ENCODE measurements at regions not wholly inside any gene's neighbourhood (a gene's known extent, or its start where the extent isn't known, plus 50 kb on each side); places are given as distances from the start of the nearest gene placed in this dataset.
A peak's percentile ranks its signal among the peaks of the same experiment; 100 is the strongest.

DNA sequence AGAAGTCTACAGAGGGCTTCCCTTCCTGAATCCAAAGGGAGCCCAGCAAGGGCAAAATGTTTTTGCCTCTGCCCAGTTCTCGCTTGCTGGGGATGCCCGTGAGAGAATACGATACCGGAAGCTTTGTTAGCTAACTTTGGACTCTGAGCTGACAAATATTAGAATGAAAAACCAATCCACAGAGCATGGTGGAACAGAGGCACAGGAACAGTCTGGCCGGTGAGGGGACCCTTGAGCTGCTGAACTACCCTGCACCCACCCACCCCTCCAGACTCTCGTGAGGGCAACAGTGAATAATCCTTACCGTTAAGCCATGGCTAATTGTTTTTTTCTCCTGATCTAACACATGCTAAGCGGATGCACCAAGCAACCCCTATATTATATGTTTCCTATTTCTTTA lies 76.3 kb upstream of the AKT3 start:
- H3K27me3 ChIP-seq = peaks cover 0 to 13% (median 3%) of the 10 kb centered on the region in 7 donors
- ATAC-seq (peak in 1 of 8 donors; percentile 9), DNase-seq (no peak)
- intact Hi-C loops (cut with DNase I) = no loop called here
- H3K27ac ChIP-seq = no peak overlapping the region
- no peak overlapping the region for H3K4me3 ChIP-seq
- no peaks in the 10 kb centered on the region for H3K36me3 ChIP-seq
- H3K9me3 ChIP-seq = no peaks in the 10 kb centered on the region
- TF ChIP-seq, protein P1, sequence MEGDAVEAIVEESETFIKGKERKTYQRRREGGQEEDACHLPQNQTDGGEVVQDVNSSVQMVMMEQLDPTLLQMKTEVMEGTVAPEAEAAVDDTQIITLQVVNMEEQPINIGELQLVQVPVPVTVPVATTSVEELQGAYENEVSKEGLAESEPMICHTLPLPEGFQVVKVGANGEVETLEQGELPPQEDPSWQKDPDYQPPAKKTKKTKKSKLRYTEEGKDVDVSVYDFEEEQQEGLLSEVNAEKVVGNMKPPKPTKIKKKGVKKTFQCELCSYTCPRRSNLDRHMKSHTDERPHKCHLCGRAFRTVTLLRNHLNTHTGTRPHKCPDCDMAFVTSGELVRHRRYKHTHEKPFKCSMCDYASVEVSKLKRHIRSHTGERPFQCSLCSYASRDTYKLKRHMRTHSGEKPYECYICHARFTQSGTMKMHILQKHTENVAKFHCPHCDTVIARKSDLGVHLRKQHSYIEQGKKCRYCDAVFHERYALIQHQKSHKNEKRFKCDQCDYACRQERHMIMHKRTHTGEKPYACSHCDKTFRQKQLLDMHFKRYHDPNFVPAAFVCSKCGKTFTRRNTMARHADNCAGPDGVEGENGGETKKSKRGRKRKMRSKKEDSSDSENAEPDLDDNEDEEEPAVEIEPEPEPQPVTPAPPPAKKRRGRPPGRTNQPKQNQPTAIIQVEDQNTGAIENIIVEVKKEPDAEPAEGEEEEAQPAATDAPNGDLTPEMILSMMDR (IDR thresholded peaks at IDR 0.05) = no peak
- H3K4me1 ChIP-seq = peaks cover 0 to 19% (median 9%) of the 10 kb centered on the region in 9 donors
- WGBS, 2 donors = 74 to 76% methylated on average over 8 of the region's 8 CpGs

DNA sequence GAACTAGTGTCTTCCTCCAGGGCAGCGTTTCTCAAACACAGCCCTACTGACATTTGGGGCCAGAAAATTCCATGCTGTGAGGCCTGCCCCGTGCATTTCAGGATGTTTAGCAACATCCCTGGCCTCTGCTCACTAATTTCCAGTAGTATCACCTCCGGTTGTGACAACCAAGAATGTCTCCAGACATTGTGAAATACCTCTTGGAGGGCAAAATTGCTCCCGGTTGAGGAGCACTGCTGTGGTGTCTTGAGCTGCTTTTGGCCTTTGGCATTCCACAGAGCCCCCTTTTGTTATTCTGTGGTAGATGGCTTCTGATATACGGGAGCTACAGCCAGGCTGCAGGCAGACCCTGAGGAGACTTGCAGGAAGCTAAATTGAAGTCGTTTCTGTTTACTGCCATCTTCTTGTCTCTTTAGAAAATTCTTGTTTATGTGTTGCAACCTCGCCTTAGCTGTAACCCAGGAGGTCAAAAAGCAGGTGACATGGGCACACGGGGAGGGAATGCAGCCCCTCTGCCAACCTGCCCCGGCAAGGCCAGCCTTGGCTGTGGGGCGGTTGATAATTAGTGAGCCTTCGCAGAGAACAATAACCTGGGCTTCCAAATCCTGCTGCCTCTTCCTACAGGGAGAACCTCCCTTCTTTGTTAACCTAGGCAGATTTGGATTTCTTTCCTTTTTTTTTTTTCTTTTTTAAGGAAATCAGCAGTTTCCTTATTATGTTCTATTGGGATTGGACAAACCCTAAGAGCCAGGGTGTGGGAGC lies 74.7 kb upstream of the AKT3 start:
- Histone ChIP-seq H3K4me3 (no peak overlapping the region), H3K36me3 (no peaks in the 10 kb centered on the region), H3K9me3 (no peaks in the 10 kb centered on the region), H3K27me3 (peaks cover 0 to 7% (median 0%) of the 10 kb centered on the region in 7 donors), H3K27ac (peak overlapping the region in 4 of 10 donors; percentile 3 to 57 (median 38)), H3K4me1 (peaks cover 0 to 19% (median 9%) of the 10 kb centered on the region in 9 donors)
- intact Hi-C loops (cut with DNase I) = no loop called here
- no peak for DNase-seq
- WGBS, 2 donors = 48 to 51% methylated on average over 11 of the region's 11 CpGs
- TF ChIP-seq, protein P1 (IDR thresholded peaks at IDR 0.05) = no peak
- peak in 5 of 8 donors; percentile 24 to 63 (median 49) for ATAC-seq

DNA sequence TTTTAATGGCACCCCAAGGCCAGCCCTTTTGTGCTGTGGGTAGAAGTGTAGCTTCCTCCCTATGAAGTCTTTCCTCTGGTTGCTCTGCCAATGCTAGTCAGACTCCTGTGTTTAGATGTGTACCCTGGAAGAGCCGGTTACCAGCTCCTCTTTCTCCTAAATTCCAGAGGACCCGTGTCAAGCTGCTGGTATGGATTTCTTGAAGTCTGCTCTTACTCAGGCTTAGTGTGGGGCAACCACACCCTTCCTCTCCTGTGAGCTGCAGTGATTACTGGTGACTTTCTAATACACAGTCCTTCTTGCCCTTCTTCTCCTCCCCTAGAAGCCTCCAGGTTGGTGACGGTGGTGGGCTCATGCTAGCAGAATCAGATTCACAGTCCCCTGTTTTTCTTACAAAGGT lies 74.1 kb upstream of the AKT3 start:
- TF ChIP-seq, protein P1 (IDR thresholded peaks at IDR 0.05) = no peak
- H3K27ac ChIP-seq = peak overlapping the region in 1 of 10 donors; percentile 3
- H3K36me3 ChIP-seq = no peaks in the 10 kb centered on the region
- H3K4me1 ChIP-seq = peaks cover 0 to 19% (median 9%) of the 10 kb centered on the region in 9 donors
- 67 to 77% methylated on average over 3 of the region's 3 CpGs for WGBS, 2 donors
- peaks cover 0 to 7% (median 0%) of the 10 kb centered on the region in 7 donors for H3K27me3 ChIP-seq
- H3K9me3 ChIP-seq = no peaks in the 10 kb centered on the region
- ATAC-seq (no peak), DNase-seq (no peak)
- no peak overlapping the region for H3K4me3 ChIP-seq
- intact Hi-C loops (cut with DNase I) = no loop called here

DNA sequence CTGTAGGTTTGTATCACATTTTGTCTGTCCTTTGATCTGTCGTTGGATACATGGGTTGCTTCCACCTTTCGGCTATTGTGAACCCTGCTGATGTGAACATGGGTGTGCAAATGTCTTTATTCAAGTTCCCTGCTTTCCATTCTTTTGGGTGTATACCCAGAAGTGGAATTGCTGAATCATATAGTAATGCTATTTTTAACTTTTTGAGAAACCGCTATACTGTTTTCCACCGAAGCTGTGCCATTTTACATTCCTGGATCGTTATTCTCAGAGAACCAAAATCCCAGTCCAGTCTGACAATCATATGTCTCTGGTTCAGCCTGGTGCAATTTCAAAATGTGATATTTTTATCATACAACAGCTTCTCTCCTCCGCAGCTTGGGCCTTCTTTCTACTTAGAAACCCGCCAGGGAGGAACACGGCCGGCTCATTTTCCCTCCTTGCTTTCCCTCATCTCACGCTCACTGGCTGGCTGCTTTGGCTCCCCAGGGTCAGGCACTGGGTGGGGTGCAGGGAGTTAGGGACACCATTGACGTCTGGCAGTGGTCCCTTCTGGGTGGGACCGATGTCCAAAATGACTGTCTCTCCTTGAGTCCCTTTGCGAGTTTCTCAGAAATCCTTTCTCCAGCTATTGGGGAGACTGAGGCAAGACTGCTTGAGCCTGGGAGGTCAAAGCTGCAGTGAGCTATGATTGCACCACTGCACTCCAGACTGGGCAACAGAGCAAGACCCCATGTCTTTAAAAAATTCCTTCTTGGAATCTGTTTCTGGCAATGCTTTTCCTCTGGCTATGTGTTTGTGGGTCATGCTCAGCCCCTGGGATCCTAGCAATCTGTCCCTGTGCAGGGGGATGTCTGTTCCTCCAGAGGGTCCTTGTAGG lies 73.5 kb upstream of the AKT3 start:
- intact Hi-C loops (cut with DNase I) = no loop called here
- H3K4me1 ChIP-seq = peaks cover 0 to 19% (median 9%) of the 10 kb centered on the region in 9 donors
- H3K27me3 ChIP-seq = peaks cover 0 to 9% (median 0%) of the 10 kb centered on the region in 7 donors
- TF ChIP-seq, protein P1 (IDR thresholded peaks at IDR 0.05) = no peak
- no peaks in the 10 kb centered on the region for H3K9me3 ChIP-seq
- no peaks in the 10 kb centered on the region for H3K36me3 ChIP-seq
- H3K27ac ChIP-seq = no peak overlapping the region
- no peak overlapping the region for H3K4me3 ChIP-seq
- ATAC-seq = no peak
- 88 to 89% methylated on average over 13 of the region's 13 CpGs for WGBS, 2 donors
- DNase-seq = no peak

Data from heart right ventricle (tissue), 16 donors.